Inflammatory macrophage treated with lipopolysaccharide for 1 hour (primary cell): ENCODE measurements at regions not wholly inside any gene's neighbourhood (a gene's known extent, or its start where the extent isn't known, plus 50 kb on each side); places are given as distances from the start of the nearest gene placed in this dataset.
"Not testable (repeated sequence)": the region's sequence is repeated elsewhere in the genome, so short reads cannot be mapped to it uniquely, and the experiment has no call there.

ENCODE experiments used
- DNase-seq, 2 donors: peaks; one replicate each; pipeline ENCODE4 v3.0.0-alpha.2; 2020 to 2022

DNA sequence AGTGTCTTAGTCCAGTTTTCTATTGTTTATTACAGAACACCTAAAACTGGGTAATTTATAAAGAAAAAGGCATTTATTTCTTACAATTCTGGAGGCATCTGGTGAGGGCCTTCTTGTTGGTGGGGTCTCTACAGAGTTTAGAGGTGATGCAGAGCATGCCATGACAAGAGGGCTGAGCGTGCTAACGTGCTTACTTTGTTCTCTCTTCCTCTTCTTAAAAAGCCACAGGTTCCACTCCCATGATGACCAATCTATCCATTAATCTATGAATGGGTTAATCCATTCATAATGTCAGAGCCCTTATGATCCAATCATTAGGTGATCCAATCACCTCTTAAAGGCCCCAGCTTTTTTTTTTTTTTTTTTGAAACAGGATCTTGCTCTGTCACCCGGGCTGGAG, 291.5 kb upstream of the GALNTL6 start:
- no peak for DNase-seq

DNA sequence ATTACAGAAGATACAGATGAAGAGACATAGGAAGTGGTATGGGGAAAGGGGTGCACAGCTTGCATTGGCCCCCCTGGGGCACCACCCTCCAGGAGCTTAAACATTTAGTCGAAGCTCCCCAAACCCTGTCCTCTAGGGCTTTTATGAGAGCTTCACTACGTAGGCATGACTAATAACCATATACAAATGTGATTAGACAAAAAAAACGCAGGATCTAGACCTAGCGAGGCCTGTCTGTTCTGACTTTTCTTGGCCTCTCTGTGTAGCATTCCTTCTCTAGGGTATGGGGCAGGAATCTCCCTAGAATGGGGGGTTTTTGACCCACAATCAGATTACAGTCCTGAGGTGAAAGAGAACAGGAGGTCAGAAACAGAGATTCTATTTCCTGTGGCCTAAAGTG, 293.7 kb upstream of the GALNTL6 start:
- no peak for DNase-seq

DNA sequence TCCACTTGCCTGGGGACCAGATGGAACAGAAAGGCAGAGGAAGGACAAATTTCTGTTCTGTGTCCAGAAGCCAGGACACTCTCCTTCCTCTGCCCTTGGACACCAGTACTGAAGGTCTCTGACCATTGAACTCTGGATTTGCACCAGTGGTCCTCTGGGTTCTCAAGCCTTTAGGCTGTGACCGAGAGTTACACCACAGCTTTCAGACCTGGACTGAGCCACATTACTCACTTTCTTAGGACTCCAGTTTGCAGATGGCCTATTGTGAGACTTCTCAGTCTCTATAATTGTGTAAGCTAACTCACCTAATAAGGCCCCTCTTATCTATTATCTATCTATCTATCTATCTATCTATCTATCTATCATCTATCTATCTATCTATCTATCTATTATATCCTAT, 295.3 kb upstream of the GALNTL6 start:
- DNase-seq: no peak

DNA sequence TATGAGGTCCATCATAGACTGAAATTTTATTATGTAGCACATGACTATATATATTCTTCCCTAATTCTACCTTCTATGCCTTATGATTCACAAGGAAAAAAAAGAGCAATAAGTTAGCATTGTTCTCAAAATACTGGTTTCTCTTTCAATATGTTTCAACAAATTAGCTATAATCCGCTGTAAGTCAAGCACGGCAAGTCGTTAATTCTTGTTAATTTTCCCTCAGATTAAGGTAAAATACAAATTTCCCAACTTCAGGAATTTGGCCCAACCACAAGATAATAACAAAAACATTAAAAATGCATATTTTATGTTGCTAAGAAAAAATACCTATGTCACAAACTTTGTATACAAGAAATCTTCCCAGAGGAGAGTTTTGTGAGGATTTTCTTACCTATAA, 296.5 kb upstream of the GALNTL6 start:
- DNase-seq: no peak

DNA sequence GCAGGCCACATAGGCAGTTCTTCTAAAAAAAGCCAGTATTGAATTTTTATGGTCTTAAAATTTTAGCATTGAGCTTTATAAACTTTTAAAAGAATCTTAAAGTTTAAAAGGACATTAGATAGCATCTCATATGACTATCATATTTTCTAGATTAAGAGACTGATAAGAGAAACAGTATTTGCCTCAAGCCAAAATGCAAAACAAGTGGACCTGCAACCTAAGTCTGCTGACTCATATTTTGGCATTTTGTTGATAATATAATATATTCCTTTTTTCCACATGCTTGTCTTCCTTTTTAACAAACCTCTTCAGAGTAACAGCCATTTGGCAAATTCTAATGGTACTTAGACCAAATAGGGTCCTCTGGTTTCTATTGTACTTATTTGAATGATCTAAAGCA, 328.5 kb upstream of the GALNTL6 start:
- no peak for DNase-seq

DNA sequence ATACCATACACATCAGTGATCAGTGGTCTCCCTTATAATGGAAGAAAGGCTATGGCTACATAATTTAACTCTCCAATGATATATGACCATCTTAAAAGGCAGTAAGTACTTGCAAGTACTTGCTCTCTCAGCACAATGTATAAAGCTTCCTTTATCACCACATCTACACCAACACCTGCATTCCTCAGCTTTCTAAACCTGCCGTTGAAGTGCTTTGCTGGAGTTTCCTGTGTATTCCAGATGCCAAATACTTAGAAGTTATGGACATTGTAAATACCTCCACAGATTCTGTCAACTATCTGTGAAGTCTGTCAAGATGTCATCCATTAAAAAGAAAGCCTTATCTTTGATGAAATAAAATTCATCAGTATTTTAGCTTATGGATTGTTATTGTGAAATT, 335.0 kb upstream of the GALNTL6 start:
- no peak for DNase-seq

DNA sequence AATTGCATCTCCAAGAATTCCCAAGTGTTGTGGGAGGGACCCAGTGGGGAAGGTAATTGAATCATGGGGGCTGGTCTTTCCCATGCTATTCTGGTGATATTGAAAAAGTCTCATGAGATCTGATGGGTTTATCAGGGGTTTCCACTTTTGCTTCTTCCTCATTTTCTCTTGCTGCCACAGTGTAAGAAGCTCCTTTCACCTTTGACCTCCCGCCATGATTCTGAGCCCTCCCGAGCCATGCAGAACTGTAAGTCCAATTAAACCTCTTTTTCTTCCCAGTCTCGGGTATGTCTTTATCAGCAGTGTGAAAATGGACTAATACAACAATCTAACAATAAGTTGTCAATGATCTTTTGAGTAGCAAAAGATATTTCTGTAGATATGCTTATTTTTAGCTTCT, 338.1 kb upstream of the GALNTL6 start:
- not testable (repeated sequence) for DNase-seq

DNA sequence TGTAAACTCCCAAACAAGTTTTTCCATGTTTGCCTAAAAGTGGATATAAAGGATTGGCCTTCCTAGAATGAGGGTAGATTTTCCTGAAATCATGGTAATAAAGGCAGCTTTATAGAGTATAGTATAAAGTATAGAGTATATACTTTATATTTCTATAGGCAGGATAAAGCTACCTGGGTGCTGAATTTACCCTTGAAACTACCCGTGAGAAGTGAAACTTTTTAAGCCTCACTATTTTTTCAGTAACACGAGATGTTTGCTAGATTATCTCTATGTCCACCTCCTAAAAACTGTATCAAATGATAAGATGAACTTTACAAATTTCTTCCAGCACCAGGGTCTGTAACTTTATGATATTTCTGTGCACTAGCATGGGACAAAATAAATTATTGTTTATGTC, 340.0 kb upstream of the GALNTL6 start:
- DNase-seq: no peak

DNA sequence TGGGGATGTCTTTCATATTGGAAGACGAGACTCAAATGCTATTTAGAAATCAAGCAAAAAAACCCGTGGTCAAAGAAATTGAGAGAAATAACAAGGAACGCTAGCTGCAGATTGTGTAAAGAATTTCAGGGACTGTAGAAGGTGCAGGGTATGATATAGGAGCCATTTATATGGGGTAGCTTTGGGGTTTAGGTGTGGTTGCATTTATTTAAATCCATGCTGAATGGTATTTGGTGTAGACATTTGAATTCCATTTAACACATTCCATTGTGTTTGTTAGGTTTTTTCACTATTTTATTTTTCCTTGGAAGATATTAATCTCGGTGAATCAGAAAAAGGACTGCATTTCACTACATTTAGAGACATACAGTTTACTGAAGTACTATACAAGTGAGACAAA, 341.0 kb upstream of the GALNTL6 start:
- DNase-seq: no peak

DNA sequence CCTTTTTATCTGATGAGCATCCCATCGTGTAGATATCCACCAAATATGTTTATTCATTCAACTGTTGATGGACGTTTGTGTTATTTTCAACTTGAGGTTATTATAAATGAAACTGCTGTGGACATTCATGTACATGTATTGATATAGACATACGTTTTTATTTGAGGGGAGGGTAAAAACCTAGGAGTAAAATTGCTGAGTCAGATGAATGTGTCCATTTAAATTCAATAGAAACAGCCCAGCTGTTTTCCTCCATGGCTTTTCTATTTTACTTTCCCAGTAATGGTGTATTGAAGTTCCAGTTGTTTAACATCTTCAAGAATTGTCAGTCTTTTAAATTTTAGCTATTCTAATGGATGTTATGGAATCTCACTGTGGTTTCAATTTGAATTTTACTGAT, 348.7 kb upstream of the GALNTL6 start:
- DNase-seq: no peak

DNA sequence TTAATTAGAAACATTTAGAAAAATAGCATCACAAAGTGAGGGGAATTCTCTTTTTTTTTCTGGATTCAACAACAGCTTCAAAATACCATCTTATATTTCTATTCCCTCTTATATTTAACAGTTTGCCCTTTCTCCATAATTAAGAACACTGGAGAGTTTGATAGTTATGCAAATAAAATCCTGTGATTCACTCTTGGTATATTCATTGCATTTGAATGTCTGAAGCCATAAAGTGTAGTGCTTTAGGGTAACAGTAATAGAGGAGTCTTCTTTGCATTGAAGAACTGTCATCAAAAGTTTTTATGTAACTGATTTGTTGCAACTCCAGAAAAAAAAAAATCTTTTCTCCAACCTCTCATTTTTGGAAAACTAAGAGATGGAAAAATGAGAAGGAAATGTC, 352.0 kb upstream of the GALNTL6 start:
- DNase-seq: no peak

DNA sequence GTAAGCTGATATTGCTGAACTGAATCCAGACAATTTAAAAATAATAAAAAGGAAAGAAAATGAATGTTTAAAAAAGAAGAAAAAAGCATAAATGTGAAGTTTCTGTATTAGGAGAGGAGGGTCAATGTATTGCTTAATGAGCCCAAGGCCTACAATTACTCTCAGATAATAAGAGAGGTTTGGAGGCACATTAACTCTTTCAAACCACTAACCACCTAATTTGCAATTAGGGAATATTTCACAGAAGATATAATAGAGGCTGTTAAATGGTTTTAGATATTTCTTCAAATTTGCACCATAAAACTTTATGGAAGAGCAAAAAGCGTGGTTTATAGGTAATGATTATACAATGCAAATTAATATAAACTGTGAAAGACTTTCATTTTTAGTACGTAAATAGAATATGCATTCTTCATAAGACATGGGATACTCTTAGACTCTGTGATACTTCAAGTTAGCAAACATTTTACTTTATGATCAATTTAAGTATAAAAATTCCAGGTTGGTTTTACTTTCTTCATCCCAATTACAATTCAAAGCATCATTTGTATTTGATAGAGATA, 364.2 kb upstream of the GALNTL6 start:
- DNase-seq: no peak

DNA sequence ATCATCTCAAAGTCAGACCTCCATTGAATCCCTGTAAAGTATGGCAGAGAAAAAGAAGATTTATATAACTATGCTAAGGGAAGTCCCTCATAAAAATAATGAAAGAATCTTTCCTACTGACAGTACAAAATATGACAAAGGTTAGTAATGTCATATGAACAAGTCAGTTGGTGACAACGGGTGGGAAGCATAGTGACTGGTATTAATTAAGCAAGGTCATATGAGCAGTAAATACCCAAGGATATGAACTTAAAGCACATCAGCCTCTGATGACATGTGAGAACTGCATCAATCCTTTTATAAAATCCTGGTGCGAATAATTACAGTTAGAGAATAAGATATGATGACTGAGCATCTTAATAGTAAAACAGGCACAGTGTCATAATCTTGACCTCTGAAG, 364.8 kb upstream of the GALNTL6 start:
- DNase-seq: no peak

DNA sequence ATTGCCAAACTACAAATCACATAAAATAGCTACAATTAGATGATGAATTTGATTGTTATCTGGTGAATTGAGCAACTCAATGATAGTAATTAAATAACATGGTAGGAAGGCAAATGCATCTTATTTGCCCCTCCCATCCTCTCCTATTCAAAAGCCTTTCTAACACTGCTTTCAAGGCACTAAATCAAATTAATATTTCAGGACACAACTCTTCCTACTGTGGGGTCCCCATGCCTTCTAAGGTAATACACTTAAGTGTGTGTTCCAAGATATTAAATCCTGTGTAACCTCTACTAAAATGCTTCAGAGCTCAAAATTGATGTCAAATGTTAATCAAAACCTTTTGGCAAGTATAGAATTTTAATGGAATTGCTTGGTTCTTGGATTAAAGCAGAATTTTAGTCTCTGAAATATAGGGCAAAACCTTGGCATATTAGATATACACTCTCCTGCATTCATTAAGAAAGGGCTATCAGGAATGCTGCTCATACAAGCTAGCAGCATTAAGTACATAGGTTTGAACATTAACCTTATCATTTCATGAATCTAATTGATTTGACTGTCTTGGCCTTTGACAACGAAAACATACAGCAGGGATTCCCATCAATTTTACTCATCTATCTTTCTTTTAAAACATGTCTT, 371.8 kb upstream of the GALNTL6 start:
- no peak for DNase-seq

DNA sequence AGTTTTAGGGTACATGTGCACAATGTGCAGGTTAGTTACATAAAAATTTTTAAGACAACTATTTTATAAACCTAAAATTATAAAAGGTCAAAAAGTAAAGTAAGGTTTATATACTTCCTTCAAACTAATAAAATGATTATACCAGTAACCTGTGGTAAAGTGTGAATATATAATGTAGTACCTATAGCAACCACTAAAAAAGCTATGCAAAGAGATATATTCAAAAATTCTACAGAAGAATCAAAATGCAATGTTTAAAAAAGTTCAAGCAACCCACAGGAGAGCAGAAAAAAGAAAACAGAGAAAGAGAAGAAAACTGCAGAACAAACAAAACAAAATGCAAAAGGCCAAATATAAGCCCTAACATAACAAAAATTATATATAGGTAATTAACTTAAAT, 379.5 kb upstream of the GALNTL6 start:
- DNase-seq: no peak

DNA sequence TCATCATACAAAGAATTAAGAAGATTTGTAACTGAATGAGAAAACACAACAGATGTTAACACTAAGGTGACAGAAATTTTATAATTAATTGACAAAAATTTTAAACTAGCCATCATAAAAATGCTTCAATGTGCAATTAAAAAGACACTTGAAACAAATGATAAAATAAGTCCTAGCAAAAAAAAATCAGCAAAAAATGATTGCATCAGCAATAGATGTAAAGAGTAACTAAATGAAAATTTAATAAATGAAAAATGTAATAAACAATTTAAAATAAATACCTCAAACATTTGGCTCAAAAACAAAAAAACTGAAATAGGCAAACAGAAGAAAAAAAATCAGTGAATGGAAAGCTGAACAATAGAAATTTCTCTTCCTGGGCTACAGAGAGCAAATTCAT, 380.7 kb upstream of the GALNTL6 start:
- DNase-seq: no peak

DNA sequence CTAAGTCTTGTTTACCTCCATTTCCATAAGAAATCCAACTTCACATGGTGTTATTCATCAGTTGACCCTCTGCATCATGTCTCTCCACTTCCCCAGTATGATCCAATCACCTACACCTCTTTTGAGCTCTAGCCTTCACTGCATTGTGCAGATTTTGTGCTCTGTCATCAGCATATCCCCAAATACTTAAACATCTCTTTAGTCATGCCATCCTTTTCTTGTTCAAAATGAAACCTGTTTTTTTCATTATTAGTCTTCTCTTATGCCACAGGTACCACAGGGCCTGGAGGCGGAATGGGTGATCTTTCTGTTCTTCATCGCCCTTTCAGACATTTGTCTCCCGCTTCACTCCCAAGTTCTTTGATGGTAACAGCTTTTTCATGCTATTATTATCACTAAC, 382.7 kb upstream of the GALNTL6 start:
- DNase-seq: no peak

DNA sequence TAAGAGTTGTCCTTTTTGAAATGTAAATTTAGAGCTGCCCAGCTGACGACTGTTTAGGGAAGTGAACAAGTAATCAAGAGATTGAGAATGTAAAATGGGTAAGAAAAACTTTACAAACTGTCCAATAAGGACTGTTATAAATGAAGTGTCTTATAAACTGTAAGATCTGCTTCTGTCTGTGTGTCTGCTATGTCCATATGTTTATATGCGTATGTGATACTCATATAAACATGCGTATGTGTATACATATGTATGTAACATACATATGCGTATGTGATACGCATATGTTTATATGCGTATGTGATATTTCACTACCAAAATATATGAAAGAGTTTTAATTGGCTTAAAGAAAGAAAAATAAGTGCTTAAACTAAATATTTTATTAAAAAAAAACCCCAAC, 416.0 kb upstream of the GALNTL6 start:
- DNase-seq: no peak

DNA sequence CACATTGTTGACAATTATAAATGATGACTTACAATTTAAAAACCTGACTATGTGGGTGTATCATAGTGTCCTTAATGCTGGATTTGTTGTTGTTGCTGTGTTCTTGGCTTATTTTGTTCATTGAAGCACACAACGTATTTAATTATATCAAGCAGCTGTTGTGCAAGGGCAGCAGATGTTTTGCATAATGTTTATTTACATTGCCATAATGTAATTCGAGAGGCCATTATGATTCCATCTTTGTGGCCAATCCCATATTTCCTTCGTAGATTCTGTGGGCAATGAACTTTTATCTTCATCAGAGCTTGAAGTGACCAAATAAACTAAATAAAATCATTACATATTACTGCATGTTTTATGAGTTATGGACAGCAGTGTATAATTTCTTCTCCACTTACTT, 422.6 kb upstream of the GALNTL6 start:
- no peak for DNase-seq

DNA sequence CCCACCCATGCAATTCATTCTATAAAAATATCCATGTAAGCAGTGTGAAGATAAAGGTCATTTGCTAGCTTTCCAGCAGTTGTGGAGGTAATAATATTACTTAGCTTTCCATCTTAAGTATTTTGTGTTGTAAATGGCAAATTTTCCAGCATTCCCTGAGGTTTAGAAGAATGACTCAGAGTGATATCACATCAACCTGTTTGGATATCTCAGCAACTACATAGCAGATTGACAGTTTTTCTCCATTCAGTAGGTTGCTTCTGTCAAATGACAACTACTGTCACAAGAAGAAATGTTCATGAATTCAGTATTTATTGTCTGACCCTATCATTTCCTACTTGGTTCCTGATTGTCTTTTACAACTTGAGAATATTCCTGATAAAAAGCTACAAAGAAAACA, 434.9 kb upstream of the GALNTL6 start:
- no peak for DNase-seq

DNA sequence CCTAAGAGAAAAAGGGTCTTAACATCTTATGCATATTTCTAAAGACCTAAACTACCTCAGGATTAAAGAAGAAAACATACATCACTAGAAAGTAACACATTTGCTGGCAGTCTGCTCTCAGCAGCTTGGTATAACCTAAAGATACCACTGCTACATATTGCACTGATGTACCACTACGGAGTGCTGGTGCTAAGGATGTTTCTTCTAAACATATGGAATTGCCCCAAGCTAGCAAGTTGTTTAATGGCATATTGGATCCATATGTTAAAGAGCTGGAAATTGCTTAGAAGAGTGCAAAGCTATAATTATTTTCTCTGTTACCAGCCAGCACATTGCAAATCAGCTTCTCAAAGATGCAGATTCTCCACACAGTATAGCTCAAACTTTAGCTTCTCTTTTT, 436.5 kb upstream of the GALNTL6 start:
- no peak for DNase-seq

DNA sequence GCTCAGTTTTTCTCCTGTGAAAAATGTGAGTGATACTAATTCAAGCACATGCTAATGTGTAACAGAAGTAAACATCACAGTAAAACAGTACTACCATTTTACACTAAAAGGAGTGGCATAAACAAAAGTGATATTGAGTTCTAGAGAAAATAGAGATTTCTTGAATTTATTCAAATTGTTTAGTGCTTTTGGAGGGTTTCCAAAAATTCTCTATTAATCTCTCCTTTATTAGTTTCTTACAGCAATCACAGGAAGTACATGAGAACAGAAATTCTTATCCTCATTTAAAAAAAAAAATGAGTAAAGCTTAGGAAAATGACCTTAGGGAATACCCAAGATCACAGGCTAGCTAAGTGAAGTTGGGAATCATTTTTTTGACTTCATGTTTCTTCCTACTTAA, 459.7 kb upstream of the GALNTL6 start:
- no peak for DNase-seq

DNA sequence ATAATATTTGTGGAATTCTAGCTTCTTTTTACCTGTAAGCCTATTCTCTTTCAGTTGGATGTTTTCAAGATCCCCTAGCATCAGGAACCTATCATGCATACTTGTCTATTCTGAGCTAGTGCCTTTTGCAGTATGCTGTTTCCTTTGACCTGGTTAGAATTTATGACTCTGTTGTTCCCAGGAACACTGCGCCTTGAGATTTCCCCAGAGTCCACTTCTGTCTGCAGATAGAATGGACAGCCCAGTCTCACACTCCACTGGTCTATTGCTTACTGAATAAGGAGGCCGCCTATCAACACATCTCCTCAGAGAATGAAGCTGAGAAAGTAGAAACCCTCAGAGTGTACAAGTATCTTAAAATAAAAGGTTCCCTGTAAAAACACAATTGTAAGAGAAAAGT, 465.1 kb upstream of the GALNTL6 start:
- DNase-seq: no peak

DNA sequence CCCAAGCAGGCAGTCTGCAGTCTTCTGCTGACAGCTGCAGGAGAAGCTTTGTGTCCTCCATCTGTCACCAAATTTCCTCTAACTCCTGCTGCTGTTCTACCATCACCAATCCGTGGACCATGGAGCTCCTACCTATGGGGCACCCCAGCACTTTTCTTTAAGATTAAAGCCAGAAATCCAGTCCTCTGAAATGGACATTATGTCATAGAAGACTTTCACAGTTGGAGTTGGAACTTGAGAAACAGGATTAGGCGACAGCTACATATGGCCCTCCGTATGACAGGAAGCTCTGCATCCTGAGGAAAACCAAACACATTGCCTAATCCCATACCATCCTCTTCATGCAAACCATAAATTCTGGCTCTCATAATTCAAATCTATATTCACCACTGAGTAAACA, 470.6 kb upstream of the GALNTL6 start:
- DNase-seq: no peak

DNA sequence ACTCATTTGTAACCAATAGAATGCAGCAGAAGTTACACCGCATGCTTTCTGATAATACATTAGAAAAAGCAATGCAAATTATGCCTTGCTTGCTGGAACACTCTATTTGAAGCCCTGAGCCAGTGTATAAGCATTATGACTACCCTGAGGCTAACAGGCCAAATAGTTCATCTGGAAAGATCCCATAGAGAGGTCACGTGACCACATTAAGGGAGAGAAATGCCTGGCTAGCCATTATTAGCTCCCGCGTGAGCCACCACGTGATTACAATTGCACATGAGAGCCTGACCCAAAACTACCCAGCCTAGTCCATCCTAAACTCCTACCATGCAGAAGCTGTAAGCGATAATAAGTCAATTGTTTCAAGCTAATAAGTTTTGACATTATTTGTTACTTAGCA, 472.9 kb upstream of the GALNTL6 start:
- no peak for DNase-seq

DNA sequence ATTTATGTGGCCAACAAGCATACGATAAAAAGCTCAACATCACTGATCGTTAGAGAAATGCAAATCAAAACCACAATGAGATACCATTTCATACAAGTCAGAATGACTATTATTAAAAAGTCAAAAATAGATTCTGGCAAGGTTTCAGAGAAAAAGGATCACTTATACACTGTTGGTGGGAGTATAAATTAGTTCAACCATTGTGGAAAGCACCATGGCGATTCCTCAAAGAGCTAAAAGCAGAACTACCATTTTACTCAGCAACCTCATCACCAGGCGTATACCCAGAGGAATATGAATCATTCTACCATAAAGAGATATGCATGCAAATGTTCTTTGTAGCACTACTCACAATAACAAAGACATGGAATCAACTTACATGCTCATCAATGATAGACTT, 478.7 kb upstream of the GALNTL6 start:
- DNase-seq: peak in 1 of 2 donors; percentile 11
